HG02870 (cell line): ENCODE measurements at regions not wholly inside any gene's neighbourhood (a gene's known extent, or its start where the extent isn't known, plus 50 kb on each side); places are given as distances from the start of the nearest gene placed in this dataset.

ENCODE experiments used
- ATAC-seq: cut with Tn5 transposase; IDR thresholded peaks from one replicate; pipeline ENCODE4 v1.9.1; 2021; ENCODE audit warnings: mild to moderate bottlenecking, moderate library complexity; ENCODE audit not compliant: unreplicated experiment

GRCh38 chr12:124490584-124491305 is 76.7 kb downstream of the NCOR2 start:
- ATAC-seq = no peak

DNA sequence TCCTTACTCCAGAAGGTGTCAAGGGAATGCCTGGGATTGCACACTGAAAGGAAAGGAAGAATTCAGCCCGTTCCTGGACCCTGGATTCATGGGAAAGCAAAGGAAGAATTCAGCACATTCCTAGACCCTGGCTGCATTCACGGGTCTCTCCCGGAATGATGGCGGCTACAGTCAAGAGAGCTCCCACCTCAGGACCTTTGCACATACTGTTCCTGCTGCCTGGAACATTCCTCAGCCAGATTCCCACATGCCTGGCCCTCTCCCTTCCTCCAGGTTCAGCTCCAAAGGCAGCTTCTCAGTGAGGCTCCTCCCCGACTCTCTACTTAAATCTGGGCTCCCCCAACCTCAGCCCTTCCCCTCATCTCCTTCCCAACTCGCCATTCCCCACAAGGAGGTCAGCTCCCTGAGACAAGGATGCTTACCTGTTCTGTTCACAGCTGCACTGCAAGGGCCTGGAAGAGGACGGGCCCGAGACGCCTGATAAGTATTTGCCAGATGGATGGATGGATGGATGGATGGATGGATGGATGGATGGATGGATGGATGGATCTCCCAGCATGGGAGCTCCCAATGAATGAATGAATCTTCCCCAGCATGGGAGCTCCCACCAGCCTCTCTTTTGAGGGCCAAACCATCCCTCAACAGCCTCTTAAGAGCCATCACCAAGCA is 77.4 kb downstream of the NCOR2 start:
- ATAC-seq = no peak

DNA sequence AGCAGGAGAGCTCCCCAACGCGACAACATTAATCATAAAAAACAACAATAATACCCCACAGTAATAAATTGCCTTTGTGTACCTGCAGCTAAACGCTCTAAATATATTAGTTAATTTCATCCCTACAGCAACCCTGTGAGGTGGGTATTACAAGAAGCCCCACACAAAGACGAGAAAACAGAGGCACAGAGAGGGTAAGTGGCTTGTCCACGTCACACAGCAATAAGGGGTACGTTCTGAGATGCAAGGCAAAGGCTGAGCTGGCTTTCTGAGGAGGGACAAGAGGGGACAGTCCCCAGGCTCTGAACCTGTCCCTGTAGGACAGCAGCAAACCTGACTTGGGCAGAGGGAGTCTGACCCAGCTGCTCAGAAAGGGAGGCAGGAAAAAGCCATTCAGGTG is 78.2 kb downstream of the NCOR2 start:
- ATAC-seq = no peak

DNA sequence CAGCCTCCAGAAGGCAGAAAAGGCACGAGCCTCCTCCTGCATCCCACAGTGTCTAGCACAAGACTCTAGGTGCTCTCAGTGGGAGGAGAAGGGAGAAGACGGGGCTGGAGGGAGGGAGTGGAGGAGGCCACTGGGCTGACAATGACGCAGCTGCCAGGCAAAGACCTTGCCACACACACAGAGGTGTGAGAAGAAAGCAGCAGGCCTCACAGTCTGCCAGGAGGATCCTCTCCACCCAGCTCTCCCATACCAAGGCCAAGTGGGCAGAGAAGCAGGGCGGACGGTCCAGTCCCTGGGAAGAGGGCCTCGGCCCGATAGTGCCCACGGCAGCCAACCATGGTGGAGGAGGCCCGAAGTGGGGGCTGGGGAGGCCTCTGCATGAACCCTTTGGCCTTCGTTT is 78.9 kb downstream of the NCOR2 start:
- ATAC-seq = no peak

GRCh38 chr12:124487834-124488165 is 79.6 kb downstream of the NCOR2 start:
- no peak for ATAC-seq

DNA sequence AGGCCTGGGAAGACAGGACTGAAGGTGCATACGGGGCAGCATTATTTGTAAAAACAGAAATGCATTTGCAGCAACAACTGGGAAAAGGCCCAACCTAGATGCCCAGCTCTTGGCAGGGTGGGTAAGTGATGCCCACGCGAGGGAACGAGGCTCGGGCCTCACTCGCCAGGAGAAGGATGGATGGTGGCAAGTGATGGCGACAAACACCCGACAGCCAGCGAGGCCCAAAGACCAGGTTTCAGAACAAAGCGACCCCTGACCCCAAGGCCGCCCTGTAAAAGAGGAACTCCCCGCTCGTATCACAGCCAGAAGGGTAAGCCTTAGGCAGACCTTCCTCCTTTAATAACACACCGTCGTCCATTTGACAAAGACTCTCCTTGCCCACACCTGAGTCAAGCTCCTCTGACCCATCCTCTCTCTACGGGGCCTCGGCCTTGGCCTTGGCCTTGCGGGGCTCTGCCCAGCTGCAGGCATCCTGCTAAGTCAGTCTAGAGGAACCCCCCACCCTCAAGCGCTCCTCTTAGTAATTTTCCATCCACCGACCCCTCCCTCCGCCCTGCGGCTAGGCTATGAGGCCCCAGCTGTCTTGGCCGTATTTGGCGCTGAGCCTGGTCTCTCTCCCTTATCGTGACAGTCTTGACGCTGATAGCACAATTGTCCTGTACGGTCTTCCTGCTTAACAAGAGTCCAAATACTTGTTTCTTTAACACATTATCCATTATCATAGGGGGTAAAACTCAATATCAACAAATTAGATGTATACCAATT is 80.2 kb downstream of the NCOR2 start:
- ATAC-seq = no peak

- ATAC-seq = no peak
Measured at GRCh38 chr12:124486346-124486963, 81.0 kb downstream of the NCOR2 start.

- ATAC-seq = no peak
Measured at GRCh38 chr12:124485371-124485770, 82.0 kb downstream of the NCOR2 start.

- peak; percentile 44 for ATAC-seq
Measured at GRCh38 chr12:124484526-124484953, 82.9 kb downstream of the NCOR2 start.

GRCh38 chr12:124484067-124484466 is 83.3 kb downstream of the NCOR2 start:
- ATAC-seq = no peak

DNA sequence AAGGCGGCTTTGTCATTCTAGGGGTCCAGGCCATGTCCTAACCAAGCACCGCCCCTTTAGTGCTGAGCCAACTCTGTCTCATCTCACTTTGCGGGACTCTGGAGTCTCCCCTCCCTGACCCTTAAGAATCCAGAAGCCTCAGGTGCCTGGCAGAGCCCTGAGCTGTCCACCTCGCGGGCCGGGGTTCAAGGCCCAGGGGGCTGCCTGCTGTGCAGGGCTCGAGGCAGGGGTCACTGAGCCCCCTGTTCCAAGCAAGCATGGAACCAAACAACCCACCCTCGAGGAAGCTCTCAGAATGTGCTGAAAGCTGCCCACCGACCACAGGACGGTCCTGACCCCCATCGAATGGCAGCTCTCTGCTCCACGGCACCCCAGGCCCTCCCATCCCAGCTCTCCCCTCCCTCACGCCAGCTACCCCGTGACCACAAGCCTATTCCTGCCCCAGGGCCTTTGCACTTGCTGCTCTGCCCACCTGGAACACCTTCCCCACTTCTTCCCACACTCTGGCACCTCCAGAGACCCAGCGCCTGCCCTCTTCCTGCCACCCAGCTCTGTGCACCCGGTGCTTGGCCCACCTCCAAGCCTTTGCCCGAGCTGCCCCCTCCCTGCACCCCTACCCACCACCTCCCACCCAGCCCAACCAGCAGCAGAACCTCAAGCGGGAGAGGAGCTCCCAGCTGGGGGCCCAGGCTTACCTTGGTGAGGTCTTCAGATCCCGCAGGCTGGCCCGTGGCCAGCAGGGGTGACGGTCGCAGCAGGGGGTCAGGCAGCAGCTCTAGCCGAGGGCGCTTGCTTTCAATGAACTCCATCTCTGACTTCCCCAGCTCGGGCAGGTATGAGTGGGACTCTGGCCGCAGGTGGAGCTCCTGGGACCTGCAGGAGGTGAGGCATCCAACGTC is 84.3 kb downstream of the NCOR2 start:
- no peak for ATAC-seq

DNA sequence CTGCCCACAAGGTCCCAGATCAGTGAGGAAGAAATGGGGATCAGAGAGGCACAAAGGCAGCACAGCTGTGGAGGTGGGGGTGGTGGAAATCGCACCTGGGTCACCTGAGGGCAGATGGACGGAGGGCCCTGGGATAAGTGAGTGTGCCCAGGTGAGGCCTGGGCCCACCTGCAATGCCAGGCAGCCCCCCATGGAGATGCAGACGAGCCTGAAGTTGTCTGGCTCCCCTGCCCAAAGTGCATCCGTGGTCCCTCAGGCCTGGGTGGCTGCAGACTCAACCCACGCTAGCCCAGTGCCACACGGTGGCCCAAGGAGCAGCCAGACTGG is 84.9 kb downstream of the NCOR2 start:
- no peak for ATAC-seq

DNA sequence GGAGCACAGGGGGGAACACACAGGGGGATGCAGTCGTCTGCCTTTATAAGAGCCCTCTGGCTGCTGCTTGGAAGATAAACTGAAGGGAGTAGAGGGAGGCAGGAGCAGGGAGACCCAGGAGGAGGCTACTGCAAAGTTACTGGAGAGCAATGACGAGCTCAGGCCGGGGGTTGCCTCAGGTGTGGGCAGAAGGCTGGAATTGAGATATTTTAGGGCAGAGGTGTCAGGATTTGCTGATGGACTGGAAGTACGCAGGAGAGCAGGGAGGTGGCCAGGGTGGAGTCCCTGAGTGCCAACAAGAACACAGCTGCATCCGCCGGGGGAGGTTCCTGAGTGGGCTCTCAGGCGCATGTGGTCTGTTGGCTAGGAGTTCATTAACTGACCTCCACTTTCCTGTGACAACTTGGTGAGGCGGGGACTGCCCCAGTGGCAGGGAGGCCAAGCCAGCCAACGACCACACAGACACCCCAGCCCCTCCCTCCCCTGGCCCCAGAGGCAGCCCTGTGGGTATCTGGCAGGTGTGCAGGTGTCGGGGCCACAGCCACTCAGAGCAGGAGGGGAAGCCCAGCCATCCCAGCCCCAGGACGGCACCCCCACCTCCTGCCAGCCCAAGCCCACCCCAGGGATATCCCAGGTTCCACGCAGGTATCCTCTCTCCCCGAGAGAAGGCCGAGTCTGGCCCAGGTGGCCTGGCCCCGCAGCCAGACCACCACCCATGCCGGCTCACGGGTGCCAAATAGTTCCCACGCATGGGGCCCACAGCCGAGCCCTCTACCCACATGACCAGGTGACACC is 85.4 kb downstream of the NCOR2 start:
- ATAC-seq = no peak

DNA sequence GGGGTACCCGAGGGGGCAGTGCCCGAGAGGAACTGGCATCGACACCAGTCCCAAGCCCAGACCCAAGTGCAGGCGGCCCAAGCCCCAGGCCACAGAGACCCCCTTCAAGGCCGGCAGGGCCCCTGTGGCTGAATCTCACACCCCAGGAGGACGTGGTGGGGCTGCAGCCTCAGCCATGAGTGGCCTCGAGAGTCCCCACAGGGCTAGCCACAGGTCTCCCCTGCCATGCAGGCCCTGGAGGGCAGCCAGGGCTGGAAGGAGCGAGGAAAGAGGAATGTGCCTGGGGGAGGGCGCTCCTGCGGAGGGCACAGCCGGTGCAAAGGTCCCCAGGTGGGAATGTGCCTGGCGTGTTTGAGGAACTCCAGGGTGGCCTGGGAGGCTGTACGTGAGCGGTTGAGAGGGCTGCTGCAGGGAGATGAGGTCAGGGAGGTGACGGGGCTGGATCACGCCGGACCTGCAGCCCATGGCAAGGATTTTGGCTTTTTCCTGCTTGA is 86.1 kb downstream of the NCOR2 start:
- no peak for ATAC-seq

GRCh38 chr12:124480469-124481256 is 86.7 kb downstream of the NCOR2 start:
- peak; percentile 53 for ATAC-seq

- peak; percentile 7 for ATAC-seq
Measured at GRCh38 chr12:124479680-124480468, 87.5 kb downstream of the NCOR2 start.

DNA sequence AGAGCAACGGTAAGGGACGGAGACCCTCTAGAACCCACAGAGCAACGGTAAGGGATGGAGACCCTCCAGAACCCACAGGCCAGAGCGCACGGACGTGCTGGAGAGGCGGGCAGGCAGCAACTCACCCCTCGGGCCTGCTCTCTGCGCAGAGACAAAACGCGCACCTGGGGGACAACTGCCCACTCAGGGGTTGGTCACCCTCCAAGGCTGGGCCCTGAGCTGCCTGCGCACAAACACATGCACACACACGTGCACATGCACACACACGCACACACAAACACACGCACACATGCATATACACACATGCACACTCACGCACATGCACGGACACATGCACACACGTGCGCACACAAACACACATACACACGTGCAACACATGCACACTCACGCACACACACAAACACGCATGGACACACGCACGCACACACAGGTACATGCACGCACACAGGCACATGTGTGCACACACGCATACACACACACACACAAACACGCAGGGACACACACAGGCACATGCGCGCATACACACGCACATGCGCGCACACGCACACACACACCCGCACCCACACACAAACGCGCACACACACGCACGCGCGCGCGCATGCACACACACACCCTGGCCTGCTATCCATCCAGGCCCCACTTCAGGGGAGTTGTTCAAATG is 88.3 kb downstream of the NCOR2 start:
- no peak for ATAC-seq

DNA sequence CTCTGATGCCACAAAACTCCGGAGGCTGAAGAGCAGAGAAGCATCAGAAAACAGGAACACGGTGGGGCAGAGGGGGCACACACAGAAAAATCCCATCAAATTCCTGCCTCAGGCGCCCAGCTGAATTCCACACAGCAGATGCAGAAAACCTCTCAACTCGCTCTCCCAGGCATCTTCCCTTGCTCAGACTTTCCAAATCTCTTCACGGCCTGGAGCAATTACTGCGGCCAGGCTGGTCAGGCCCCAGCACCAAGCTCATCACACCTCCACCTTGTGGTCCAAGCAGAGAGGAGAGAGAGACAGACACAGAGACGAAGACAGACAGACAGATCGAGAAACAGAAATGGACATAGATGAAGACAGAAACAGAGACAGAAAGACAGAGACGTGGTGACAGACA is 89.0 kb downstream of the NCOR2 start:
- no peak for ATAC-seq
